ENCODE measurements at regions not wholly inside any gene's neighbourhood (a gene's known extent, or its start where the extent isn't known, plus 50 kb on each side); places are given as distances from the start of the nearest gene placed in this dataset.

GRCh38 chr10:28812384-28813372 lies 135.4 kb downstream of the BAMBI start:
- no peak for DNase-seq

DNA sequence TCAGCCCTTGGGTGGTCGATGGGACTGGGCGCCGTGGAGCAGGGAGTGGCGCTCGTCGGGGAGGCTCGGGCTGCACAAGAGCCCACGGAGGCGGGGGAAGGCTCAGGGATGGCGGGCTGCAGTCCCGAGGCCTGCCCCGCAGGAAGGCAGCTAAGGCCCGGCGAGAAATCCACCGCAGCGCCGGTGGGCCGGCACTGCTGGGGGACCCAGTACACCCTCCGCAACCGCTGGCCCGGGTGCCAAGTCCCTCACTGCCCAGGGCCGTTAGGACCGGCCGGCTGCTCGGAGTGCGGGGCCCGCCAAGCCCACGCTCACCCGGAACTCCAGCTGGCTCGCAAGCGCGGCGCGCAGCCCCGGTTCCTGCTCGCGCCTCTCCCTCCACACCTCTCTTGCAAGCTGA lies 138.4 kb downstream of the BAMBI start:
- no peak for DNase-seq

DNA sequence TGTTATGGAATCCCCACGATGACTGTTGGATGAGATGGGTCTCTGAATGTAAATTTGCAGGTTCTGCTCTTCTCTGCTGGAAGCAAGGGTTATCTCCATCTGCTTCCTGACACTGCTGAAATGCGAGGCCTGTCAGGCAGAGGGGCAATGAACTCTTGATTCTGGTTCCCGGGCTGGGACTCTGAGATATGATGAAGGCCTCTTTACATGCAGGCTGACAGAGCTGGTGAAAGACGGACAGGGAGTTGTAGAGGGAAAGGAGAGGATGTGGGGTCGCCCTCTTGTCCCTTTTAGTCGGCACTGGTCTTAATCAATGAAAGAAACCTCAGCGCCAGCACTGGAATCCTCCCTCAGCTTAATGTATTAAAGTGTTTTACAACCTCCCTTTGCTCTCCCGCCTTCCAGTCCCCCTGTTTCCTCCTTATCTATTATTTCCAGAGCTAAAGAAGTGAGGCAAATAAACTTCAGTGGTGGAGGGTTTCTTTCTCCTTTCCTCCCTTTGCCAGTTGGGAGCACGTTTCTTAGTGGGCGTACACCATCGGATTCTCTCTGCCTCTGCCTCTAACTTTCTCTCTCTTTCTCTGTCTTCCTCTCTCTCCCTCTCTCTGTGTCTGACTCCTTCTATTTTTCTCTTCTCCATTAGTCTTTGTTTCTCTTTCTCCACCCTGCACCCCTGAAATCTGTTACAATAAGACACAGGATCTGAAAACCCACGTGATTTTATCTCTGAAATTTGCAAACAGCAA lies 145.6 kb downstream of the BAMBI start:
- DNase-seq = no peak

- no peak for DNase-seq
Observed at GRCh38 chr10:28823501-28824075, 146.3 kb downstream of the BAMBI start.

GRCh38 chr10:28833313-28833712 lies 156.0 kb downstream of the BAMBI start:
- DNase-seq = no peak

- DNase-seq = no peak
Observed at GRCh38 chr10:28836435-28836743, 159.1 kb downstream of the BAMBI start.

- DNase-seq = no peak
Observed at GRCh38 chr10:28837613-28838390, 160.5 kb downstream of the BAMBI start.

GRCh38 chr10:28838908-28839307 lies 161.6 kb downstream of the BAMBI start:
- peak; percentile 36 for DNase-seq

DNA sequence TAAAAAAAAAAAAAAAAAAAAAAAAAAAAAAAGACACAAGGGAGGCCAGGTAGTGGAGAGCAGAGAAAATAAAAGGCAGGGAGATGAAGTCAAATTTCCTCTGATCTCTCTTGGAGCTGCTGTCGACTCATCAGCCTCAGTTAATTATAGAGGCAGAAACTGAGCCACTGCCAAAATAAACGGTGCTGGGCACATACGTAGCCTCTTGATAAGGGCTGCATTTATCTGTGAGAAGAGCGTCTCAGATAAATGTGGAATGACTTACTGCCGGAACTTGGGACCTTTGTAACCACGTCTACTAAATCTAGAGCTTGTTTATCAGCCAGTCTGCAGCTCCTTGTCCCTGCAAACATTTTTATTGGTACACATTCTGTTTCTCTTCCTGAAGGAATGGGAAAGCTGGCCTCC lies 162.3 kb downstream of the BAMBI start:
- peak; percentile 76 for DNase-seq

- DNase-seq = no peak
Observed at GRCh38 chr10:28840202-28840601, 162.9 kb downstream of the BAMBI start.

DNA sequence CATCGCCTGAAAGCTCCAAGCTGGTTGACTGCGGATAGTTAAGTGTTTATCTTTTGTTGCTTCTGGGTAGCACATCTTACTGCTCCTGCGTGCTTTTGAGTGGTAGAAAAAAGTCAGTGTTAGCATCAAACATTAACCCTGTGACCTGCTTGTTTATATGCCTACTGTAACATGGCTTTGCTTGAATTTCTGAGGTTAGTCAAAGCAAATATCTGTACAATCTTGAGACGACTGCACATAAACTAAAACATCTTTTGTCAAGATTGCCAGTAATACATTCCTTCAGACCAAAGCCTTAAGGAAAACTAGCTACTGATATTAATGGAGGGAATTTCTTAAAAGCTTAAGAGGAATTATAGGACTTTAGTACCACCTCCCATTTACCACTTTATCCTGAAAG lies 163.7 kb downstream of the BAMBI start:
- DNase-seq = no peak

- no peak for DNase-seq
Observed at GRCh38 chr10:28841625-28842024, 164.3 kb downstream of the BAMBI start.

DNA sequence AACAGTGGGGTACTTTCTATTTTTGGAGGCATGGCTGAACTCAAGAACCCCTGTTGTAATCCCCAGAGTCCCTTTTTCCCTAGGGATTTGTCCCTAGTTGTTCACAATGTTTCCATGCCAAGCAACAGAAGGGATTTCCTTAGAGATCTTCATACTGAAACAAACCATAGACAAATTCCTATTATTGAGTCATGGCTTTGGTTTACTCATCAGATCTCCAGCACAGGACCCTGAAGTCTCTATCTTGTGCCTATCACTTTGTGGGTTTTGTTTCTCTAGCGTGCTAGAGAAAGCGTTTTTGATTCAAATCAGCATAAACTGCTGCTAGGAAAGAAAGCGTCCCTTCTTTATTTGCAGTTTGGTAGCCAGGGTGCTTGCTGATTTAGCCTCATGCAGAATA lies 165.0 kb downstream of the BAMBI start:
- DNase-seq = no peak

GRCh38 chr10:28845009-28845682 lies 167.8 kb downstream of the BAMBI start:
- DNase-seq = no peak

DNA sequence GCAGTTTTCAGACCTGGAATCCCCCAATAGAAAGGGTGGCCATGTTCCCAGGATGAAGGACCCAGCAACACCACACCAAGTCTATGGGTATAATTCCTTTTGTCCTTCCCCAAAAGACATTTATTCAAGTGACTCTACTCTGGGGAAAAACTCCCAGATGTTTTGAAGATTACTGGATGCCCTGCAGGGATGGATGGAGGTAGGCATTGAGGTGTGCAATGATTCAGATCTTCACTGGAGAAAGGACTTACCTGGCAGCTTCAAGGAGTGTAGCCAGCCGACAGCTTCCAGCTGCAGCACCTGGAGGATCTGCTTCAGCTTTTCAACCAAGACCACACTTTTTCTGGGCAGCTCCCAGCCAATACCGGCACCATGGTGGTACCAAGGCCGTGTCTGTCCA lies 172.0 kb downstream of the BAMBI start:
- DNase-seq = no peak

GRCh38 chr10:28849821-28850220 lies 172.5 kb downstream of the BAMBI start:
- DNase-seq = no peak

- no peak for DNase-seq
Observed at GRCh38 chr10:28850784-28851183, 173.5 kb downstream of the BAMBI start.

DNA sequence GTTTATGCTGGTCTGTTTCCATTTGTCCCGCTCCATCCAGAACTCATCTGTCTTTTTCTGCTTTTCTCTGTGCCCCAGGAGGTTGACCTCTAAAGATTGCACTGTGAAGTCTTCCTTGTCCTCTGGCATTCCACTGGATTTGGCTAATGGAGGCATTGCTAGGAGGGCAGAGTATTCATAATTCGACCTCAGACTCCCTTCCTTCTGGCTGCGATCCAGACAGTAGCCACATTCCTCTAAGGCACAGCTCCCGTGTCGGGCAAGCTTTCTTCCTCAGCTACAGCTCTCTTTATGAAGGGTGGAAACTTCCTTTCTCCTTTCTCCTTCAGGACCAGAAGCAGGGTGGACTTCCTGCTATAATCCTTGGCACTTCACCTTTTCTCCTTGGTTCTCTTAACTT lies 175.9 kb downstream of the BAMBI start:
- no peak for DNase-seq

DNA sequence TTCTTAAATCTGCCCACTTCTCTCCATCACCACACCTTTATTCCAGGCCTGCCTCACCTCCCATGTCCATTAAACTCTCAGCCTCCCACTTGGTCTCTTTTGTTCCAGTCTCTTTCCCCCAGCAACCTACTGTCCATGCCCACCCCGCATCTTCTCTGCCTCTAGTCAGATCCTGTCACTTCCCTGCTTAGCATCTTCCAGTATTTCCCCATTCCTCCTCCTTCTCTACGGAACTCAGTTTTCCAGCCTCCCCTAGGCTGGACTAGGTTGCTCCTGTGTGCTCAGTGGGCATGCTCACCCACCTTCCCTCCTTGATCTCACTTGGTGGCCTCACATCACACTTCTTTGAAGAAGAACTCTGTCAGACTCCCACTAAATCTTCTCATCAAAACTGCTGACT lies 179.8 kb downstream of the BAMBI start:
- DNase-seq = no peak

- DNase-seq = no peak
Observed at GRCh38 chr10:28858646-28859045, 181.3 kb downstream of the BAMBI start.

DNA sequence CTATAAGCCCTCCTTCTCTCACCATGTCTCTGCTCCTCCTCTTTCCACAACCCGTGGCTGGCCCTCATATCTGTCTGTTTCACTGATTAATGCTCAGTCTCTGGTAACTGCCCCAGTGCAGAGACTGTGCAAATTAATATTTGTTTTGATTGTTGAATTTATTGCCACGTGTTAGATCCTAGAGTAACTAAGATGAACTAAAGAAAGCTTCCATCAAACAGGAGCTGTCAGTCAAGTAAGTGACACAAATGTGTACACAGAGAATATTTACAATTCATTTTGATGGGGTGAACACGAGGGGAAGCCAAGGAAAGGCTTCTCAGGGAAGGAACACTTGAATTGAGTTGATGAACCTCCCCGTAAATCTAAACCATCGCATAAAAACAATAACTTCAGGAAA lies 182.5 kb downstream of the BAMBI start:
- DNase-seq = no peak

DNA sequence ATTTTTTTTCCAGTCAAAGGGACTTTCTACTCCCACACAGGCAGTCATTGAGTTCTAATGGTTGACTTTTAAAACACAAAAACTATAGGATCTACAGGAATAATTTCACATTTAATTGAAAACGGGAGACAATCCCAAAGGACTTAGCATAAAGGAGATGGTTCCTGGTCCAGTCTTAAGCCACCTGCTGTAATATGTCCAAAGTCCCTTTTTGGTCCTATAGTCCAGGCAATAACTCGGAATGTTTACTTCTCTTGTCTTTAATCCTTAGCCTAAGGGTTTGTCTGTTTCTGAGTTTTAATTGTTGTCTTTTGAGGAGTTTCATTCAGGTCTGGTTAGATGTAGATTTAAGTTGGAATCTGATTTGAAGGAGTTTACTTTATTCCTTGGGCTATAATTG lies 184.9 kb downstream of the BAMBI start:
- DNase-seq = no peak
